ENCODE measurements at regions not wholly inside any gene's neighbourhood (a gene's known extent, or its start where the extent isn't known, plus 50 kb on each side); places are given as distances from the start of the nearest gene placed in this dataset.
"Not testable (repeated sequence)": the region's sequence is repeated elsewhere in the genome, so short reads cannot be mapped to it uniquely, and the experiment has no call there.

DNA sequence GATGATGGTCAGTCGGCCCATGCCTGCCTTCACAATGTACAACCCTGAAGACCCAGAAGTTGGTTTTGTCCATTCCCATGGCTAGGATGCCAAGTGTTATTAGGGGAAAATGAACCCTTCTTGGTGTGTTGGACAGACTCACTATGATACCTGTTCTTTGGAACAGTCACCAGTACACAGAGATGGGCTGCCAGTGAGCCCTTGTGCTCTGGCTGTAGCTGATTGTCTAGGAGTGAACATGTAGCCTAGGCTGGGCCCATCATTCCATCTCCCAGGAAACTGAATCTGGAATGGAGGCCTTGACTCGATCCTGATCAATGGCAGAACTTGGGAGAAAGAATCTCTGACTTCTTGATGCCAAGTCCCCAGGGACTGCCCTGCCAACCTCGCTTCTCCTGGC is 188.9 kb downstream of the EVX1 start:
- no peaks in the 10 kb centered on the region for H3K9me3 ChIP-seq (ENCODE audit: control insufficient read depth, low read length)
- no peak overlapping the region for H3K27ac ChIP-seq (ENCODE audit: low read depth, low read length, severe bottlenecking)
- H3K4me3 ChIP-seq (ENCODE audit: extremely low read depth, insufficient read depth, low read length, poor library complexity, severe bottlenecking), result no peak overlapping the region
- no peaks in the 10 kb centered on the region for H3K36me3 ChIP-seq (ENCODE audit: control insufficient read depth, insufficient read depth, low read length)
- H3K4me1 ChIP-seq (ENCODE audit: control insufficient read depth, insufficient read depth, low read length, poor library complexity, severe bottlenecking), result no peaks in the 10 kb centered on the region
- WGBS, 2 experiments (ENCODE audit: insufficient coverage in 2 of 2), result 88 to 92% methylated on average over 1 to 3 of the region's 3 CpGs

DNA sequence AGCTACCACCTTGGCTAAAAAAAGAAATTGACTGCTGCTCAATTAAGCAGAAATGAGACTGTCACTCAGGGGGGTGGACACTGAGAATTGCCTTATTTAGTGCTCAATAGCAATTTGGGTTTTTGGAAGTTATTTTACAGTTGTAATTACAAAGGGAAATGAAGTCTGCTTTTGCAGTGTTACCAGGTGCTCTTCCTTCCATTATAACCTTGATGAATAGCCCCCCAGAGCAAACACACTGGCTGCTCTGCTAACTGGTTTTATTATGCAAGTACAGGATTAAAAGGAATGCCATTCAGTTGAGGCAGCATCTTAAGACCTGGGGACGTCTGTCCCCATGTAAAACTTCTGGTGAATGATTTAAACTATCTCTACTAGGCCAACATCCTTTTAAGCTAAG is 191.0 kb downstream of the EVX1 start:
- WGBS, 2 experiments (ENCODE audit: insufficient coverage in 2 of 2), result 60% methylated on average over 1 of the region's 1 CpG; no CpG with 5 or more reads in 1 of the 2 experiments
- H3K4me3 ChIP-seq (ENCODE audit: extremely low read depth, insufficient read depth, low read length, poor library complexity, severe bottlenecking), result no peak overlapping the region
- H3K36me3 ChIP-seq (ENCODE audit: control insufficient read depth, insufficient read depth, low read length), result no peaks in the 10 kb centered on the region
- no peak overlapping the region for H3K27ac ChIP-seq (ENCODE audit: low read depth, low read length, severe bottlenecking)
- no peaks in the 10 kb centered on the region for H3K9me3 ChIP-seq (ENCODE audit: control insufficient read depth, low read length)
- no peaks in the 10 kb centered on the region for H3K4me1 ChIP-seq (ENCODE audit: control insufficient read depth, insufficient read depth, low read length, poor library complexity, severe bottlenecking)

DNA sequence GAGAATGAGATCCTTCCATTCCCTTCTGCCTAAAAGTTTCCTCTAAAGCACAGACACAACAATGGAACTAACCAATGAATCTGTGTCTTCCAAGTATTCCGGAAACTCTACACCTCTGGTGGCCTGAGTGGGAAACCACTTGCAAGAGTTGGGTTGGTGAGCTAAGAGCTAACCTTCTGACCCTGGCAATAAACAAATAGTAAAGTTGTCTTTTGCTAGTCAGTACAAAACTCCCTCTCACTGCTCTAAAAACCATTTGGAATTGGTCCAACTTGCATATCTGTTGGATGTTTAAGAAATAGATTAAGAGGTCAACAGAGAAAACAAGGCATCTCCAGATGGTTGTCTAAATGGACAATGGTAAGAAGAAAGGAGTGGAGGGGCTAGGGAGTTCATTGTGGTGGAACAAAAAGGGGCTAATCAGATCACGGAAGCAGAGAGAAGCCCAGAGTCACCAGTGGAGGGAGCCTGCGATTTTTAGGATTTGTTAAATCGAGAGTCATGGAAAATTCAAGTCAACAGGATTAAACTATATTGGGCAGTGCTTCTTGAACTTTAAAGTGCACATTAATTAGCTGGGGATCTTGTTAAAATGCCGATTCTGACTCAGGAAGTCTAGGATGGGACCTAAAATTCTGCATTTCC is 192.3 kb downstream of the EVX1 start:
- no peaks in the 10 kb centered on the region for H3K9me3 ChIP-seq (ENCODE audit: control insufficient read depth, low read length)
- no peaks in the 10 kb centered on the region for H3K36me3 ChIP-seq (ENCODE audit: control insufficient read depth, insufficient read depth, low read length)
- no peak overlapping the region for H3K27ac ChIP-seq (ENCODE audit: low read depth, low read length, severe bottlenecking)
- no peak overlapping the region for H3K4me3 ChIP-seq (ENCODE audit: extremely low read depth, insufficient read depth, low read length, poor library complexity, severe bottlenecking)
- H3K4me1 ChIP-seq (ENCODE audit: control insufficient read depth, insufficient read depth, low read length, poor library complexity, severe bottlenecking), result no peaks in the 10 kb centered on the region
- 89 to 90% methylated on average over 4 of the region's 5 CpGs for WGBS, 2 experiments (ENCODE audit: insufficient coverage in 2 of 2)

DNA sequence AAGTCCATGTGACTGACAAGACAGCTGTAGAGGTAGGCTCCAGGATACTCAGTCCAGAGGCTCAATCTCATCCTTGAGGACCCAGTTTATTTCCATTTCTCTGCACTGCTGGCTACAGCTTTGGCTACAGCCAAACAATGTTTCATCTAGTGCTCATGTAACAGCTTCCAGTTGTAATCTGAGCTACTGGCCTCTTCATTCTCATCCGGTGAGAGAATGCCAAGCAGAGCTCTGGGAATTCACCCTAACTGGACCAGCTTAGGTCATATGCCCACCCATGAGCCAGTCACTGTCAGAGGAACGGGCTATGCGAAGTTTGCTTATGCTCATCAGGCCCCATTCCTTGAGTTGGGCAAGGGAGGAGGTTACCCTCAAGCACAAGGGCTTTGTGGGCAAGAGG is 192.9 kb downstream of the EVX1 start:
- Histone ChIP-seq H3K4me1 (ENCODE audit: control insufficient read depth, insufficient read depth, low read length, poor library complexity, severe bottlenecking) (no peaks in the 10 kb centered on the region), H3K4me3 (ENCODE audit: extremely low read depth, insufficient read depth, low read length, poor library complexity, severe bottlenecking) (no peak overlapping the region), H3K36me3 (ENCODE audit: control insufficient read depth, insufficient read depth, low read length) (no peaks in the 10 kb centered on the region), H3K27ac (ENCODE audit: low read depth, low read length, severe bottlenecking) (no peak overlapping the region), H3K9me3 (ENCODE audit: control insufficient read depth, low read length) (no peaks in the 10 kb centered on the region)
- 48 to 67% methylated on average over 1 to 3 of the region's 3 CpGs for WGBS, 2 experiments (ENCODE audit: insufficient coverage in 2 of 2)

DNA sequence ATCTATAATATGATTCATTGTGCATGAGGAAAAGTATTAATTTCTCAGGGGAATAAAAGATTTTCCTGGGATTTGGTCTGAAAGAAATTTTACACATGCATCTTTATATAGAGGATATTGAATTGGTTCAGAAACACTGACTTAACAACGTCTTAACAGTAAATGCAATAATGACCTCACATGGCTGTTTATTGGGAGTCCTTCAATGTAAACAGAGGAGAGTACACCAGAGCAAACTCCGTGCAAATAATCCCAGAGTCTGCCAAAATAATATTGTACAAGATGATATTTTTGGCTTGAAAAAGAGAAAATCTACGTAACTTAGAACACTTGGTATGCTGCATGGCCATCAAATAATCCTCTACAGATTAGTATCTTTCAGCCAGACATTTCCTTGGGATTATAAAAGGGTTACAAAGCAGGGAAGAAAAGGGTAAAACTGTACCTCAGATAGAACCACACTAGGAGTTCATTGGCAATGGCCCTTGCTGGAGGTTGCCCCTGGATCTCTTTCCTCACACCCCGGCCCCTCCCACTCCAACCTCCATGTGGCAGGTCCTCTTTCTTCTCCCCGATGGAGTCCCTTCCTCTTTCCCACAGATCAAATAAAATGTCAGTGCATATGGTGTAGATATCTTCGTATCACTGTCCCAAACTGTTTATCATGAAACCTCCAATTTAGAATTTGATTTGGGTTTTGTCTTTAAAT is 196.4 kb downstream of the EVX1 start:
- Histone ChIP-seq H3K9me3 (ENCODE audit: control insufficient read depth, low read length) (no peaks in the 10 kb centered on the region), H3K4me3 (ENCODE audit: extremely low read depth, insufficient read depth, low read length, poor library complexity, severe bottlenecking) (no peak overlapping the region), H3K27ac (ENCODE audit: low read depth, low read length, severe bottlenecking) (no peak overlapping the region), H3K36me3 (ENCODE audit: control insufficient read depth, insufficient read depth, low read length) (no peaks in the 10 kb centered on the region), H3K4me1 (ENCODE audit: control insufficient read depth, insufficient read depth, low read length, poor library complexity, severe bottlenecking) (no peaks in the 10 kb centered on the region)
- 83 to 100% methylated on average over 1 to 2 of the region's 6 CpGs for WGBS, 2 experiments (ENCODE audit: insufficient coverage in 2 of 2)

DNA sequence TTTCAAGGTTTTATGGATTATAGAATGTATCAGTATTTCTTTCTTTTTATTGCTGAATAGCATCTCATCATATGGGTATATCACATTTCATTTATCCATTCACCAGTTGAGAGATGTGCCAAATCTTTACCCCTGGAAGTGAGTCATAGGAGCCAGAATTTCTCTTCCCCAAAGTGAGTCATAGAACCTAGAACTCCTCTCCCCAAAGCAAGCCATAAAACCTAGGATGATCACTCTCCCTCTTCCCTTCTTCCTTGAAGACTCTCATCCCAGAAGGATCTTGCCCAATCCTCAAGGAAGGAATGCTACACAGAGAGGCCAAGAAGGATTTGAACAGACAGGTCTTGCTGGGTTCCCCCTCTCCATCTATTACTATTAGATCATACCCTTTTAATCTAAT is 199.9 kb downstream of the EVX1 start:
- Histone ChIP-seq H3K9me3 (ENCODE audit: control insufficient read depth, low read length) (no peaks in the 10 kb centered on the region), H3K36me3 (ENCODE audit: control insufficient read depth, insufficient read depth, low read length) (no peaks in the 10 kb centered on the region), H3K27ac (ENCODE audit: low read depth, low read length, severe bottlenecking) (no peak overlapping the region), H3K4me1 (ENCODE audit: control insufficient read depth, insufficient read depth, low read length, poor library complexity, severe bottlenecking) (no peaks in the 10 kb centered on the region), H3K4me3 (ENCODE audit: extremely low read depth, insufficient read depth, low read length, poor library complexity, severe bottlenecking) (no peak overlapping the region)

DNA sequence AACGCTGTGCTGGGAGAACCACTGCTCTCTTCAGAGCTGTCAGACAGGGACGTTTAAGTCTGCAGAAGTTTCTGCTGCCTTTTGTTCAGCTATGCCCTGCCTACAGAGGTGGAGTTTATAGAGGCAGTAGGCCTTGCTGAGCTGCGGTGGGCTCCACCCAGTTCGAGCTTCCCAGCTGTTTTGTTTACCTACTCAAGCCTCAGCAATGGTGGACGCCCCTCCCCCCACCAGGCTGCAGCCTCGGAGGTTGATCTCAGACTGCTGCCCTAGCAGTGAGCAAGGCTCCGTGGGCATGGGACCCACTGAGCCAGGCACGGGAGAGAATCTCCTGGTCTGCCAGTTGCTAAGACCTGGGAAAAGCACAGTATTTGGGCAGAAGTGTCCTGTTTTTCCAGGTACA is 206.4 kb downstream of the EVX1 start:
- H3K4me1 ChIP-seq (ENCODE audit: control insufficient read depth, insufficient read depth, low read length, poor library complexity, severe bottlenecking); H3K9me3 ChIP-seq (ENCODE audit: control insufficient read depth, low read length); H3K4me3 ChIP-seq (ENCODE audit: extremely low read depth, insufficient read depth, low read length, poor library complexity, severe bottlenecking); H3K27ac ChIP-seq (ENCODE audit: low read depth, low read length, severe bottlenecking); H3K36me3 ChIP-seq (ENCODE audit: control insufficient read depth, insufficient read depth, low read length): not testable (repeated sequence)
- 23 to 30% methylated on average over 3 to 4 of the region's 8 CpGs for WGBS, 2 experiments (ENCODE audit: insufficient coverage in 2 of 2)

DNA sequence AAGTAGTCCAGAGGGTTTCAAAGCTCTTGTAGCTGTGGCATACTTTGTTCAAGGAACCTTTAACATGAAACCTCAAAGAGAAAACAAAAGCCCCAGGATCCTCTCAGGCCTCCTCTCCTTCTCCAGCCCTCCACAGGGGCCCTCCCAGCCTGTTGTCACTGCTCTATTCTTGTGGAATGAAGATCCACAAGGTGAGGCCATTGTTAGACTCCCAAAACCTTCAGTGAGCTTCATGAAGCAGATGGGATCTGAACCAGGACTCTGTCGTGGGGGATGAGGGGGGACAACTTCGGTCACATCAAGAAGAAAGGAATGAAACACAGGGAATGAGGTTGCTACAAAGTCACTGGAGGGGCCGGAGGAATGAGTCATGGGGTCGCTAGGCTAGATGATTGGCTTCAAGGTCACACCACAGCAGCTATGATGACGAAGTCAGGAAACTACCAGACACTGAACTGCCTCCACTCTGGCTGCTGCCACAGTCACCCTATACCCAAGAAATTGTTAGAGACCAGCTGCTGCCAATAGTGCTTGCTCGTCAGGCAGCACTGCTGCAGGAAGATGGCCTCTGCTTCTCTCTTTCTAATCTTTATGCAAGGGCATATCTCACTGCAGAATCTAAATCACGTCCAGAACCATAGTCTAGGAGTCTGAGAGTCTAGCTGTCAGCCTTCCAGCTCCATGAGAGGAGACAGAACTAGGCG is 208.8 kb downstream of the HIBADH start:
- Histone ChIP-seq H3K36me3 (ENCODE audit: control insufficient read depth, insufficient read depth, low read length) (no peaks in the 10 kb centered on the region), H3K4me3 (ENCODE audit: extremely low read depth, insufficient read depth, low read length, poor library complexity, severe bottlenecking) (no peak overlapping the region), H3K4me1 (ENCODE audit: control insufficient read depth, insufficient read depth, low read length, poor library complexity, severe bottlenecking) (peaks cover 3% of the 10 kb centered on the region), H3K9me3 (ENCODE audit: control insufficient read depth, low read length) (no peaks in the 10 kb centered on the region), H3K27ac (ENCODE audit: low read depth, low read length, severe bottlenecking) (peak overlapping the region; percentile 90)
- WGBS, 2 experiments (ENCODE audit: insufficient coverage in 2 of 2), result 70 to 74% methylated on average over 7 to 8 of the region's 8 CpGs

DNA sequence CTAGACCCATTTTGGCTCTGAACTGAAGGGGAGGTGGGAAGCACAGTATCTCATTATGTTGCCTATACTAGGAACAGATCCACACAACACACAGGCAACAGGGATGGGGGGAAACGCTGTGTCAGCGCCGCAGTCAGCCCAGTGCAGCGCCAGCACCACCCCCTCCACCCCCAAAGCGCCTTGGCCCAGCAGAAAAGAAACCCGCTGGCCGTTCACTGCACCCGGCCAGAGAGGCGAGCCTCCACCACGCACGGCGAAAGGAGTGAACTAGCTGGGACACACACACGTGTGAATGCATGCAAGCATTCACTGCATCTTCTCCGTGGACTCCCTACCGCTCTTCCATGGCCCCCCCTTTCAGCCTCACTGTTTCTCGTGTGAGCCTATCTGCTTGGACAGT is 205.6 kb downstream of the HIBADH start:
- H3K4me3 ChIP-seq (ENCODE audit: extremely low read depth, insufficient read depth, low read length, poor library complexity, severe bottlenecking); H3K27ac ChIP-seq (ENCODE audit: low read depth, low read length, severe bottlenecking); H3K4me1 ChIP-seq (ENCODE audit: control insufficient read depth, insufficient read depth, low read length, poor library complexity, severe bottlenecking); H3K9me3 ChIP-seq (ENCODE audit: control insufficient read depth, low read length); H3K36me3 ChIP-seq (ENCODE audit: control insufficient read depth, insufficient read depth, low read length): not testable (repeated sequence)
- no CpG with 5 or more reads among the region's 16 CpGs for WGBS, 2 experiments (ENCODE audit: insufficient coverage in 2 of 2)

DNA sequence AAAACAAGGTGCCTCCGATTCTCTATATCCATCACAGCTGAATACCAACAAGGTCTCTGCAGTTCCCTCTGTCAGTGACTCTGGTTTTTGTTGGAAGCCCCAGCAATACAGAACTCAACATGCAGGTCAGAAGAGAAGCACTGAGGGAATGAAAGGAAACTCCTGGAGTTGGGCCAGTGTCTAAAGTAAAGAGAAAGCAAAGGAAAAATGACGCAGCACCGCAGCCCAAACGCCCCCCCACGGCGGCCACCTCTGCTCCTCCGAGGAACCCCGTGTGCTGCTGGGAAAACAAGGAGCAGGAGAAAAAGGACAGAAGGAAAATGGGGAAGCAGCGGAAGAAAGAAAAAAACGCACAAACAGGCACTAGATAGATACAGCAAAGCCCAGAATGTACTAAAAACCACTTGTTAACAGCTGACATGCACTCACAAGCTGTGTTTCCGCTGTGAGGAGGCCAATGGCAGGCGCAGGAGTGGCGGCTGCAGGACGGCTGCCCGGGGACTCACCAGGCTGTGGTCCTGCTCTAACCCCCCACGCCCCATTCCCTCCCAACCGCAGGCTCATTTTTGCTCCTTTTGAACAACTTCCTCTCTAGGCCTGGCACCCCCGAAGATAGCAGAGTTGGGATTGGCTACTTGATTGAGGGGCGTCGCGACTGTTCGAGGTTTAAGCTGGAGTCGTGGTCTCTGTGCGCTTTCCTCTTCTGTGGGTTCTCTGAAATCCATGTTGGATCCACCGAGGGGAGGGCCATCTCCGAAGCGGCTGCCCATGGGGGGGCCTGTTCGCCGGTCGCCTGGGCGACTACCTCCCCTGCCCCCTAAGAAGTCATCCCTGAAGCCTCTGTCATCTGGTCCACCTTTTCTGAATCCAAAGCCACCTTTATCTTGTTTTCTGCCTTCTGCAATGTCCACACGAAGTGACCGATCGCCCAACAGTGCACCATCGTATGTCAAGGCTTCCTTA is 204.8 kb downstream of the HIBADH start:
- H3K4me1 ChIP-seq (ENCODE audit: control insufficient read depth, insufficient read depth, low read length, poor library complexity, severe bottlenecking); H3K27ac ChIP-seq (ENCODE audit: low read depth, low read length, severe bottlenecking); H3K36me3 ChIP-seq (ENCODE audit: control insufficient read depth, insufficient read depth, low read length); H3K9me3 ChIP-seq (ENCODE audit: control insufficient read depth, low read length); H3K4me3 ChIP-seq (ENCODE audit: extremely low read depth, insufficient read depth, low read length, poor library complexity, severe bottlenecking): not testable (repeated sequence)
- WGBS, 2 experiments (ENCODE audit: insufficient coverage in 2 of 2), result 95 to 96% methylated on average over 21 to 23 of the region's 35 CpGs
